SK-N-SH (cell line): ENCODE measurements at regions not wholly inside any gene's neighbourhood (a gene's known extent, or its start where the extent isn't known, plus 50 kb on each side); places are given as distances from the start of the nearest gene placed in this dataset.

ENCODE experiments used
- CTCF ChIA-PET: fragments of 300-600, 350-600 bp; formaldehyde crosslinking; extraction: SDS; loops from one replicate; lab custom pipeline; 2021; lab: Yijun Ruan, JAX
- POLR2A ChIA-PET: fragments of 350-600 bp; sonication (Branson Sonifier 250); formaldehyde crosslinking; extraction: SDS; loops from one replicate; lab custom pipeline; 2020; ENCODE audit warnings: antibody characterized with exemption, inconsistent platforms; lab: Yijun Ruan, JAX
- DNase-seq: peaks from one replicate; pipeline ENCODE4 v3.0.0; 2012
- H2AFZ ChIP-seq: fragments of 200-600 bp; sonication (generic); 2 replicates; pipeline ENCODE4 v1.8.1; 2016; ENCODE audit warnings: antibody characterized with exemption, mild to moderate bottlenecking, low read depth
- H3F3A ChIP-seq: fragments of 200-600 bp; sonication (generic); replicated peaks from 2 replicates; pipeline ENCODE3; 2016; ENCODE audit warnings: antibody characterized with exemption, mild to moderate bottlenecking; ENCODE audit not compliant: insufficient read depth
- H3K27ac ChIP-seq, 2 experiments: fragments of 200-500 bp in 1 of 2; fragments of 200-600 bp in 1 of 2; sonication (Bioruptor generic) in 1 of 2; sonication (generic), shearing (Covaris generic) in 1 of 2; 2 replicates each; pipeline versions ENCODE4 v1.5.1 to v1.6.1; 2014 to 2016; ENCODE audit warnings: low read depth in 2 of 2, inconsistent platforms in 1 of 2, low read length in 1 of 2, mild to moderate bottlenecking in 1 of 2, mixed read lengths in 1 of 2
- H3K27me3 ChIP-seq: fragments of 200-600 bp; sonication (generic), shearing (Covaris generic); 2 replicates; pipeline ENCODE4 v1.6.1; 2016; ENCODE audit warnings: mixed run types; ENCODE audit not compliant: insufficient read depth
- H3K36me3 ChIP-seq, 2 experiments: fragments of 200-500 bp in 1 of 2; fragments of 200-600 bp in 1 of 2; sonication (Bioruptor generic) in 1 of 2; sonication (generic) in 1 of 2; replicated peaks in 1 of 2; 2 replicates each; pipeline versions ENCODE3 to v1.5.1; 2014 to 2016; ENCODE audit warnings: low read length in 1 of 2, mild to moderate bottlenecking in 1 of 2; ENCODE audit not compliant: insufficient read depth in 2 of 2, control insufficient read depth in 1 of 2
- H3K4me1 ChIP-seq, 2 experiments: fragments of 200-500 bp in 1 of 2; fragments of 200-600 bp in 1 of 2; sonication (Bioruptor generic) in 1 of 2; sonication (generic), shearing (Covaris generic) in 1 of 2; 2 replicates each; pipeline versions ENCODE4 v1.5.1 to v1.6.1; 2014 to 2016; ENCODE audit warnings: low read depth in 1 of 2, low read length in 1 of 2, mixed run types in 1 of 2; ENCODE audit not compliant: insufficient read depth in 2 of 2, control insufficient read depth in 1 of 2
- H3K4me2 ChIP-seq: fragments of 200-600 bp; sonication (generic), shearing (Covaris generic); 2 replicates; pipeline ENCODE4 v1.6.1; 2017; ENCODE audit warnings: mixed run types
- H3K4me3 ChIP-seq, 2 experiments: fragments of 200-500 bp in 1 of 2; fragments of 200-600 bp in 1 of 2; sonication (Bioruptor generic) in 1 of 2; sonication (generic), shearing (Covaris generic) in 1 of 2; 2 replicates each; pipeline versions ENCODE4 v1.5.1 to v1.8.1; 2014 to 2016; ENCODE audit warnings: low read depth in 2 of 2, inconsistent platforms in 1 of 2, low read length in 1 of 2, mild to moderate bottlenecking in 1 of 2, mixed read lengths in 1 of 2, moderate library complexity in 1 of 2
- H3K79me2 ChIP-seq: fragments of 200-600 bp; sonication (generic); 2 replicates; pipeline ENCODE4 v1.8.1; 2017; ENCODE audit warnings: mild to moderate bottlenecking; ENCODE audit not compliant: insufficient read depth
- H3K9ac ChIP-seq: fragments of 200-600 bp; sonication (generic); 2 replicates; pipeline ENCODE4 v1.6.1; 2017; ENCODE audit warnings: mixed run types
- H3K9me2 ChIP-seq: fragments of 200-600 bp; sonication (generic); 2 replicates; pipeline ENCODE4 v1.6.1; 2017; ENCODE audit warnings: mixed run types
- H3K9me3 ChIP-seq: fragments of 200-600 bp; sonication (generic); 2 replicates; pipeline ENCODE4 v1.6.1; 2017; ENCODE audit warnings: mixed run types, mild to moderate bottlenecking, moderate library complexity
- H4K20me1 ChIP-seq: fragments of 200-600 bp; sonication (generic); 2 replicates; pipeline ENCODE4 v1.6.1; 2017; ENCODE audit warnings: mild to moderate bottlenecking, mixed run types; ENCODE audit not compliant: insufficient read depth
- ELF1 ChIP-seq: IDR thresholded peaks from 2 replicates; pipeline ENCODE4 v1.4.0; 2012
- EP300 ChIP-seq, 2 experiments: IDR thresholded peaks; 2 replicates each; pipeline versions ENCODE4 v1.4.0 to v1.6.1; 2012; ENCODE audit warnings: borderline replicate concordance in 1 of 2, low read depth in 1 of 2, low read length in 1 of 2
- EZH2phosphoT487 ChIP-seq: fragments of 200-600 bp; sonication (generic); IDR thresholded peaks from 2 replicates; pipeline ENCODE4 v1.6.1; 2017; ENCODE audit warnings: low read depth, mixed run types, mild to moderate bottlenecking, antibody characterized with exemption, moderate library complexity, borderline replicate concordance
- FOSL2 ChIP-seq: IDR thresholded peaks from 2 replicates; pipeline ENCODE4 v1.4.0; 2012; ENCODE audit warnings: low read depth, mild to moderate bottlenecking, moderate library complexity, borderline replicate concordance
- FOXM1 ChIP-seq: IDR thresholded peaks from 2 replicates; pipeline ENCODE4 v1.4.0; 2012; ENCODE audit warnings: low read depth, mild to moderate bottlenecking
- GABPA ChIP-seq: IDR thresholded peaks from 2 replicates; pipeline ENCODE4 v1.4.0; 2012; ENCODE audit warnings: low read depth, mild to moderate bottlenecking
- IRF3 ChIP-seq: fragments of 150-350 bp; IDR thresholded peaks from 2 replicates; pipeline ENCODE4 v1.6.1; 2016; ENCODE audit warnings: mild to moderate bottlenecking, low read depth, low read length
- MEF2A ChIP-seq: IDR thresholded peaks from 2 replicates; pipeline ENCODE4 v1.4.0; 2012; ENCODE audit warnings: low read depth, borderline replicate concordance
- MXI1 ChIP-seq: IDR thresholded peaks from 2 replicates; pipeline ENCODE4 v1.6.1; 2012; ENCODE audit warnings: mild to moderate bottlenecking, low read depth, low read length, improper control_type of control experiment
- RCOR1 ChIP-seq: fragments of 150-350 bp; IDR thresholded peaks from 2 replicates; pipeline ENCODE4 v1.6.1; 2017; ENCODE audit warnings: antibody characterized with exemption, low read length
- RFX5 ChIP-seq: IDR thresholded peaks from 2 replicates; pipeline ENCODE4 v1.6.1; 2012; ENCODE audit warnings: mild to moderate bottlenecking, improper control_type of control experiment, low read length
- RXRA ChIP-seq: IDR thresholded peaks from 2 replicates; pipeline ENCODE4 v1.4.0; 2012; ENCODE audit warnings: low read depth, mild to moderate bottlenecking, borderline replicate concordance
- SIN3A ChIP-seq: IDR thresholded peaks from 2 replicates; pipeline ENCODE4 v1.6.1; 2012; ENCODE audit warnings: low read depth, mild to moderate bottlenecking, low read length, moderate library complexity, borderline replicate concordance
- SMC3 ChIP-seq: IDR thresholded peaks from 2 replicates; pipeline ENCODE4 v1.6.1; 2012; ENCODE audit warnings: low read depth, low read length, improper control_type of control experiment
- TAF1 ChIP-seq: IDR thresholded peaks from 2 replicates; pipeline ENCODE4 v1.6.1; 2012; ENCODE audit warnings: low read depth, mild to moderate bottlenecking, low read length, moderate library complexity, borderline replicate concordance
- TEAD4 ChIP-seq: IDR thresholded peaks from 2 replicates; pipeline ENCODE4 v1.4.0; 2012; ENCODE audit warnings: mild to moderate bottlenecking, borderline replicate concordance; ENCODE audit not compliant: insufficient read depth
- USF1 ChIP-seq: IDR thresholded peaks from 2 replicates; pipeline ENCODE4 v1.4.0; 2012; ENCODE audit warnings: low read depth, borderline replicate concordance
- USF2 ChIP-seq: fragments of 150-350 bp; IDR thresholded peaks from 2 replicates; pipeline ENCODE4 v1.6.1; 2017; ENCODE audit warnings: antibody characterized with exemption, low read length, low read depth, borderline replicate concordance
- ZBTB33 ChIP-seq: IDR thresholded peaks from 2 replicates; pipeline ENCODE4 v1.4.0; 2012; ENCODE audit warnings: low read depth, borderline replicate concordance
- WGBS: methylation state at CpG from one replicate; pipeline ENCODE4 v1.1.6; 2017; ENCODE audit warnings: low lambda C conversion rate; 5-methylcytosine and 5-hydroxymethylcytosine counted together

GRCh38 chr2:122021941-122022340 lies 266.5 kb downstream of the TSN start:
- H3K27ac ChIP-seq = no peak overlapping the region
- no peak overlapping the region for H3K4me3 ChIP-seq
- H2AFZ ChIP-seq = no peak overlapping the region
- no peaks in the 10 kb centered on the region for H3K36me3 ChIP-seq
- no peaks in the 10 kb centered on the region for H3F3A ChIP-seq
- H3K27me3 ChIP-seq = no peaks in the 10 kb centered on the region
- no peak for DNase-seq
- H4K20me1 ChIP-seq = no peaks in the 10 kb centered on the region
- CTCF ChIA-PET = no interaction called here
- H3K9me3 ChIP-seq = no peaks in the 10 kb centered on the region
- peaks cover 0 to 2% of the 10 kb centered on the region in 2 experiments; a peak in 1 of 4 replicates for H3K4me1 ChIP-seq
- no peak for TF ChIP-seq TAF1
- TF ChIP-seq RCOR1 = no peak
- no peak for TF ChIP-seq TEAD4
- TF ChIP-seq MEF2A = no peak
- no peak for TF ChIP-seq USF2
- TF ChIP-seq IRF3 = no peak
- no peak for TF ChIP-seq EZH2phosphoT487
- TF ChIP-seq USF1 = no peak
- no peak for TF ChIP-seq FOXM1
- no peaks in the 10 kb centered on the region for H3K9me2 ChIP-seq
- no peak overlapping the region for H3K9ac ChIP-seq
- POLR2A ChIA-PET = no interaction called here
- 20% methylated on average over 4 of the region's 4 CpGs for WGBS
- no peaks in the 10 kb centered on the region for H3K79me2 ChIP-seq
- no peak overlapping the region for H3K4me2 ChIP-seq

GRCh38 chr2:122022531-122022930 lies 267.1 kb downstream of the TSN start:
- H3K4me2 ChIP-seq = no peak overlapping the region
- WGBS = 33% methylated on average over 3 of the region's 3 CpGs
- H3K9ac ChIP-seq = no peak overlapping the region
- no peaks in the 10 kb centered on the region for H3K27me3 ChIP-seq
- no peaks in the 10 kb centered on the region for H3F3A ChIP-seq
- no peaks in the 10 kb centered on the region for H3K9me2 ChIP-seq
- H3K36me3 ChIP-seq = no peaks in the 10 kb centered on the region
- no peak overlapping the region for H3K27ac ChIP-seq
- TF ChIP-seq RFX5 = no peak
- no peak for TF ChIP-seq GABPA
- TF ChIP-seq SMC3 = no peak
- no peak for TF ChIP-seq ZBTB33
- no peak for TF ChIP-seq RXRA
- no peak for TF ChIP-seq MXI1
- no peak for TF ChIP-seq TEAD4
- no peak for TF ChIP-seq FOSL2
- no peak for TF ChIP-seq EP300 (IDR thresholded peaks at IDR 0.05; ENCODE audit: borderline replicate concordance in 1 of 2, low read depth in 1 of 2, low read length in 1 of 2)
- TF ChIP-seq ELF1 = no peak
- no peak for TF ChIP-seq TAF1
- no peak for TF ChIP-seq MEF2A
- no peak for TF ChIP-seq SIN3A
- DNase-seq = no peak
- ChIA-PET POLR2A (no interaction called here), CTCF (no interaction called here)
- no peaks in the 10 kb centered on the region for H3K9me3 ChIP-seq
- no peaks in the 10 kb centered on the region for H3K79me2 ChIP-seq
- H3K4me3 ChIP-seq = no peak overlapping the region
- H3K4me1 ChIP-seq = peaks cover 0 to 2% of the 10 kb centered on the region in 2 experiments; a peak in 1 of 4 replicates
- H4K20me1 ChIP-seq = no peaks in the 10 kb centered on the region
- H2AFZ ChIP-seq = no peak overlapping the region
